ENCODE measurements at regions not wholly inside any gene's neighbourhood (a gene's known extent, or its start where the extent isn't known, plus 50 kb on each side); places are given as distances from the start of the nearest gene placed in this dataset.
A peak's percentile ranks its signal among the peaks of the same experiment; 100 is the strongest.

DNA sequence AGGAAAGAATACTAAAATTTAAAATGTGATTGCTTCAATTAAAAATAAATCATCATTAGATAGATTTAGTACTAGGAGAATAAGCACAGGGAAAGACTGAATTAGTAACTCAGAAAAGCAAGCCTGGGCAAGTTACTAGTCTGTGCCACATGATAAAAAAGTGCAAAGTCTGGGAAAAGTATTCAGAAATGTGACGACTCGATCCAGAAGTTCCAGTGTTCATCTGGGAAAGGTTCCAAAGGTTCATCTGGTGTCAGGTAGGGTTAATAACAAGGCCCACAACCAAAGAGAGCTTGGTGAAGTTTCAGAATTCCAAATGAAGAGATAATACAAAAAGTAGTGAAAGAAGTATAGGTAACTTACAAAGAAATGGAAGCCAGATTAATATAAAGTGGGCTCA lies 78.3 kb upstream of the ARSJ start:
- TF ChIP-seq, protein P1, sequence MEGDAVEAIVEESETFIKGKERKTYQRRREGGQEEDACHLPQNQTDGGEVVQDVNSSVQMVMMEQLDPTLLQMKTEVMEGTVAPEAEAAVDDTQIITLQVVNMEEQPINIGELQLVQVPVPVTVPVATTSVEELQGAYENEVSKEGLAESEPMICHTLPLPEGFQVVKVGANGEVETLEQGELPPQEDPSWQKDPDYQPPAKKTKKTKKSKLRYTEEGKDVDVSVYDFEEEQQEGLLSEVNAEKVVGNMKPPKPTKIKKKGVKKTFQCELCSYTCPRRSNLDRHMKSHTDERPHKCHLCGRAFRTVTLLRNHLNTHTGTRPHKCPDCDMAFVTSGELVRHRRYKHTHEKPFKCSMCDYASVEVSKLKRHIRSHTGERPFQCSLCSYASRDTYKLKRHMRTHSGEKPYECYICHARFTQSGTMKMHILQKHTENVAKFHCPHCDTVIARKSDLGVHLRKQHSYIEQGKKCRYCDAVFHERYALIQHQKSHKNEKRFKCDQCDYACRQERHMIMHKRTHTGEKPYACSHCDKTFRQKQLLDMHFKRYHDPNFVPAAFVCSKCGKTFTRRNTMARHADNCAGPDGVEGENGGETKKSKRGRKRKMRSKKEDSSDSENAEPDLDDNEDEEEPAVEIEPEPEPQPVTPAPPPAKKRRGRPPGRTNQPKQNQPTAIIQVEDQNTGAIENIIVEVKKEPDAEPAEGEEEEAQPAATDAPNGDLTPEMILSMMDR (conservative IDR thresholded peaks at IDR 0.05): peak; percentile 34
- no peak for TF ChIP-seq ZFX (IDR thresholded peaks at IDR 0.05)
